GM13976 (cell line): ENCODE measurements at regions not wholly inside any gene's neighbourhood (a gene's known extent, or its start where the extent isn't known, plus 50 kb on each side); places are given as distances from the start of the nearest gene placed in this dataset.

Experiments
- DNase-seq: peaks from one replicate; pipeline ENCODE4 v3.0.0; 2012; ENCODE audit warnings: low spot score
- CTCF ChIP-seq: IDR thresholded peaks from 2 replicates; pipeline ENCODE4 v1.5.1; 2012; ENCODE audit warnings: borderline replicate concordance, mild to moderate bottlenecking; ENCODE audit not compliant: insufficient read depth; ENCODE audit errors: extremely low read depth, missing control alignments, control extremely low read depth
- in situ Hi-C: fragments of 300-500 bp; cut with MboI; formaldehyde crosslinking; loops from one replicate; pipeline ENCODE4 v1.12.0; 2022; ENCODE audit warnings: low sequenced_read_pairs, mixed read lengths, inconsistent platforms; ENCODE audit not compliant: unreplicated experiment

- in situ Hi-C loops = no loop called here
- no peak for TF ChIP-seq CTCF
Measured at GRCh38 chr5:163607256-163607655, 101.8 kb downstream of the MAT2B start.

GRCh38 chr5:163608621-163609020 is 103.2 kb downstream of the MAT2B start:
- no peak for TF ChIP-seq CTCF
- no peak for DNase-seq
- in situ Hi-C loops = no loop called here

More at GRCh38 chr5:163607256-163607655, 101.8 kb downstream of the MAT2B start:
- DNase-seq = no peak

- DNase-seq = no peak
- no peak for TF ChIP-seq CTCF
- in situ Hi-C loops = no loop called here
Measured at GRCh38 chr5:163609910-163610309, 104.5 kb downstream of the MAT2B start.

- DNase-seq = no peak
- in situ Hi-C loops = no loop called here
- no peak for TF ChIP-seq CTCF
Measured at GRCh38 chr5:163612358-163613149, 107.1 kb downstream of the MAT2B start.

- DNase-seq = no peak
- in situ Hi-C loops = no loop called here
- TF ChIP-seq CTCF = no peak
Measured at GRCh38 chr5:163613150-163613442, 107.7 kb downstream of the MAT2B start.

- no peak for TF ChIP-seq CTCF
- no peak for DNase-seq
- in situ Hi-C loops = no loop called here
Measured at GRCh38 chr5:163614787-163615186, 109.4 kb downstream of the MAT2B start.
